Brain microvascular endothelial cell (primary cell): ENCODE measurements at regions not wholly inside any gene's neighbourhood (a gene's known extent, or its start where the extent isn't known, plus 50 kb on each side); places are given as distances from the start of the nearest gene placed in this dataset.

Experiments
- DNase-seq: peaks from one replicate; pipeline ENCODE4 v3.0.0-alpha.2; 2020
- H3K27ac ChIP-seq: fragments of 250-450 bp; sonication (Bioruptor Pico); 2 replicates; pipeline ENCODE4 v1.5.1; 2020; ENCODE audit warnings: mild to moderate bottlenecking, moderate library complexity
- H3K27me3 ChIP-seq: fragments of 250-450 bp; sonication (Bioruptor Pico); replicated peaks from 2 replicates; pipeline ENCODE4 v1.5.1; 2020; ENCODE audit warnings: mild to moderate bottlenecking
- H3K36me3 ChIP-seq: fragments of 250-450 bp; sonication (Bioruptor Pico); replicated peaks from 2 replicates; pipeline ENCODE4 v1.5.1; 2020; ENCODE audit warnings: mild to moderate bottlenecking
- H3K4me3 ChIP-seq: 2 replicates; pipeline ENCODE4 v1.5.1; 2011; ENCODE audit warnings: low read depth, mild to moderate bottlenecking, control low read depth, low read length, moderate library complexity
- in situ Hi-C: cut with HindIII; loops from 2 replicates; pipeline ENCODE4 v1.10.0; 2017; ENCODE audit warnings: low sequenced_read_pairs, low pct_ligation_motif_present
- TF ChIP-seq, protein P1 (sequence below): IDR thresholded peaks from 2 replicates; pipeline ENCODE4 v1.5.1; 2011; ENCODE audit warnings: low read depth, mild to moderate bottlenecking, moderate library complexity, low read length, control low read depth, inconsistent platforms; ENCODE audit errors: missing control alignments

- in situ Hi-C loops: no loop called here
- Histone ChIP-seq H3K27me3 (no peaks in the 10 kb centered on the region), H3K27ac (no peak overlapping the region), H3K4me3 (no peak overlapping the region), H3K36me3 (no peaks in the 10 kb centered on the region)
- TF ChIP-seq, protein P1, sequence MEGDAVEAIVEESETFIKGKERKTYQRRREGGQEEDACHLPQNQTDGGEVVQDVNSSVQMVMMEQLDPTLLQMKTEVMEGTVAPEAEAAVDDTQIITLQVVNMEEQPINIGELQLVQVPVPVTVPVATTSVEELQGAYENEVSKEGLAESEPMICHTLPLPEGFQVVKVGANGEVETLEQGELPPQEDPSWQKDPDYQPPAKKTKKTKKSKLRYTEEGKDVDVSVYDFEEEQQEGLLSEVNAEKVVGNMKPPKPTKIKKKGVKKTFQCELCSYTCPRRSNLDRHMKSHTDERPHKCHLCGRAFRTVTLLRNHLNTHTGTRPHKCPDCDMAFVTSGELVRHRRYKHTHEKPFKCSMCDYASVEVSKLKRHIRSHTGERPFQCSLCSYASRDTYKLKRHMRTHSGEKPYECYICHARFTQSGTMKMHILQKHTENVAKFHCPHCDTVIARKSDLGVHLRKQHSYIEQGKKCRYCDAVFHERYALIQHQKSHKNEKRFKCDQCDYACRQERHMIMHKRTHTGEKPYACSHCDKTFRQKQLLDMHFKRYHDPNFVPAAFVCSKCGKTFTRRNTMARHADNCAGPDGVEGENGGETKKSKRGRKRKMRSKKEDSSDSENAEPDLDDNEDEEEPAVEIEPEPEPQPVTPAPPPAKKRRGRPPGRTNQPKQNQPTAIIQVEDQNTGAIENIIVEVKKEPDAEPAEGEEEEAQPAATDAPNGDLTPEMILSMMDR: no peak
- no peak for DNase-seq
Measured at GRCh38 chr6:111967131-111967530, 86.8 kb upstream of the CCN6 start.

DNA sequence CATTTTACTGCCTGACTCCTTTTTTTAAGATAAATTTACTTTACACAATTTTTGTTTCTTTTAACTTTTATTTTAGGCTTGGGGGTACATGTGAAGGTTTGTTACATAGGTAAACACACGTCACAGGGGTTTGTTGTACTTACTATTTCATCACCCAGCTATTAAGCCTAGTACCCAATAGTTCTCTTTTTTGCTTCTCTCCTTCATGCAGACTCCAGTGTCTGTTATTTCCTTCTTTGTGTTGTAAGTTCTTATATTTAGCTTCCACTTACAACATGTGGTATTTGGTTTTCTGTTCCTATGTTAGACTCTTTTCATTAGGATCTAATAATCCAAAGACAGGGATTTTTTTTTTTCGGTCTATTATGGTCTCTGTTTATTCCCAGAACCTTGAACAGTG, 83.5 kb upstream of the CCN6 start:
- DNase-seq: no peak
- Histone ChIP-seq H3K4me3 (no peak overlapping the region), H3K27ac (no peak overlapping the region), H3K27me3 (no peaks in the 10 kb centered on the region), H3K36me3 (no peaks in the 10 kb centered on the region)
- TF ChIP-seq, protein P1: no peak
- in situ Hi-C loops: no loop called here

DNA sequence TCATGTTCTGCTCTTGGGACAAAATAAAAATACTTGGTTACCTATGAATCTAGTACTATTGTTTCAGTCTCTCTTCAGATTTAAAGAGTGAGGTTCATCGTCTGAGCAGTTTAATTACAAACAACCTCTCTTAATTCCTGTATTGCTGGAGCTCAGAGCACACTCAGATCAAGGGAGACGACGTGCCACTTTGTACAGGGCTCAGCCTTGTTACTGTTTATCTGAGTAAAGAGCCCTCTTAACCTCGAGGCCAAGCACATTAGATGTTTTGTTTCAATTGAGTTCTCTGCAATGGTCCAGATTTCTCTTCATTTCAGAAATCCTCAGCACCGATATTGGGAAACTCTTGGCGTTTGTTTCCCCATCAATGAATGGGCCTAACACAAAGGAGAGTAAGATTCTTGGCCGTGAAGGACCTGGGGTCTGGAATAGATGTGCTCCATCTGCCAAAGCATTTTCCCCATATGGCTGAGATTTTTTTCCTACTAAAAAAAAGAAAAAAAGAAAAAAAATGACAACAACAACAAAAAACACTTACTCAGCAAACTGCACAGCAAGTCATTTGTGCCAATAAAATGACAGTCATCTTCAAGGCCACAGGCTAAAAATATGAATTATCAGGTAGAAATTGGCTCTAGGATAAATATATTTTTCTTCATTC, 82.6 kb upstream of the CCN6 start:
- in situ Hi-C loops: no loop called here
- TF ChIP-seq, protein P1: no peak
- DNase-seq: no peak
- no peak overlapping the region for H3K27ac ChIP-seq
- H3K36me3 ChIP-seq: no peaks in the 10 kb centered on the region
- no peak overlapping the region for H3K4me3 ChIP-seq
- no peaks in the 10 kb centered on the region for H3K27me3 ChIP-seq

- DNase-seq: no peak
- peak overlapping the region; percentile 98 for H3K27ac ChIP-seq
Measured at GRCh38 chr6:111971866-111972532, 81.9 kb upstream of the CCN6 start.

GRCh38 chr6:111972745-111973117, 81.2 kb upstream of the CCN6 start:
- Histone ChIP-seq H3K4me3 (peak overlapping the region; percentile 33), H3K36me3 (no peaks in the 10 kb centered on the region), H3K27ac (peak overlapping the region; percentile 98), H3K27me3 (no peaks in the 10 kb centered on the region)
- in situ Hi-C loops: no loop called here
- TF ChIP-seq, protein P1: no peak
- DNase-seq: no peak

More at GRCh38 chr6:111971866-111972532, 81.9 kb upstream of the CCN6 start:
- Histone ChIP-seq H3K36me3 (no peaks in the 10 kb centered on the region), H3K27me3 (no peaks in the 10 kb centered on the region), H3K4me3 (no peak overlapping the region)
- TF ChIP-seq, protein P1: no peak
- in situ Hi-C loops: no loop called here
